HG02943 (cell line): ENCODE measurements at regions not wholly inside any gene's neighbourhood (a gene's known extent, or its start where the extent isn't known, plus 50 kb on each side); places are given as distances from the start of the nearest gene placed in this dataset.
"Not testable (repeated sequence)": the region's sequence is repeated elsewhere in the genome, so short reads cannot be mapped to it uniquely, and the experiment has no call there.

Source experiments
- ATAC-seq: cut with Tn5 transposase; IDR thresholded peaks from one replicate; pipeline ENCODE4 v1.9.1; 2021; ENCODE audit warnings: mild to moderate bottlenecking, low read depth, moderate library complexity; ENCODE audit not compliant: unreplicated experiment

- ATAC-seq, result not testable (repeated sequence)
Observed at GRCh38 chr12:61590864-61591263, 669.3 kb upstream of the USP15 start.

- ATAC-seq, result no peak
Observed at GRCh38 chr12:61610143-61610542, 650.1 kb upstream of the USP15 start.

DNA sequence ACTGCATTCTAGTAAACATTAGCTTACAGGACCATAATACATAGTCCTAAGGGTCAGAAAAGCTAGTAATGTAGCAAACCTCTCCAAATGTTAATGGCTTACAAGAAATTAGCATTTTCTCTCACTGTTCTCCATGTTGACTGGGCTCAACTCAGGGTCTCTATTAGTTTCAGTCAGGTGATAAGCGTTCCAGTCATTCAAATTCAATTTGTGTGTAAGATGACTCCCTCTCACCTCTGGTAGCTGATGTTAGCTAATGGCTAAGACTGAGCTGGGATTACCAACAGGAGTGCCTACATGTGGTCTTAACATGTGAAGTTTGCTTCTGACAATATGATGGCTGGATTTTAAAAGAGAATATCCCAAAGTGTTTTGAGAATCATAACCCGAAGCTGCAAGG lies 630.5 kb upstream of the USP15 start:
- ATAC-seq, result no peak

GRCh38 chr12:61646639-61647038 lies 613.6 kb upstream of the USP15 start:
- ATAC-seq, result no peak

DNA sequence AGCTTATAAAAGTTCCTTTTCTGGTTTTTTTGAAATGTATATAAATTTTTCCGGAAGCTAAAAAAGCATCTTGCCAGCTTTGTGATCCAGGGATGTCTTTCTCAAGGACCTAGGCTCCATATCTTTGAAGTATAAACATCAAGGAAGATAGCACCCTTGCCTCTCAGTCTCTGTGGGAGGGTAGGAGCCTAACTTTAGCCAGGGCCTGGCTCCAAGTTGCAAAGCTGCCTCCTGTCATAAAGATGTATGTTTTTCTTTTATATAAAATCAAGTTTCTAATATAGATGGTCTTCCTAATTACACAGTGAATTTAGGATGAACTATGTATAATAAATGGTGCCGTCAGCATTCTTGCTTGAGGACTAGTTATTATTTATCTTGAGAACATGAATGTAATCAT lies 612.6 kb upstream of the USP15 start:
- ATAC-seq, result no peak

DNA sequence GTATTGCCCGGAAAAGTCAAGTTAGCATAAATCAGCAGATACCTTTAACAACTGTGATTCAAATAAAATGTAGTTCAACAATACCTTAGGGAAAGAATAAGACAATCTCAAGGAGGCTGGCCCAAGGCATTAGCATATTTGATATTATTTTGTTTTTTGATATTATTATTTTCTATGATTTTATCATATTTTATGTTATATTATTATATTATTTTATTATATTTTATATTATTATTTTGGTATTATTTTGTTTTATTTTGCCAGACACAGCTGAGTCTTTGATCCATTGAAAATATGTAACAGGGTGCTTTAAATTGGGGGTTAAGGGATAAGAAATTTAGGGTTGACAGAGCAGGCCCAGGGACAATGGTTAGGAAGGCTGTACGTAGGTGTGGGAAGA lies 607.9 kb upstream of the USP15 start:
- ATAC-seq, result no peak

DNA sequence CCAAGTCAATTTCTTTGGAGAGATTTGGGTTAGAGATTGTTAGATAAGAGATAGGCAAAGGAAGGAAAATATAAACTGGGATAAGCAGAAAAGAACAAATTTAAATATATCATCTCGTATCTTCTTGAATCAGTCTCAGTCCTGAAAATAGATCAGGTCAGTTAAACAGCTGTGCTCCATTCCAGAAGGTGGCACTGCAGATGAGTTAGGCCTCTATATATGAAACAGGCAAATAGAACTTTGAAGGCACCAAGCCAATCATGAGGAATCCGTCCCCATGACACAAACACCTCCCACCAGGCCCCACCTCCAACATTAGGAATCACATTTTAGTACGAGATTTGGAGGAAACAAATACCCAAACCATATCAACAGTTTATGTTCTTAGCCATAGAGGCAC lies 605.5 kb upstream of the USP15 start:
- no peak for ATAC-seq

DNA sequence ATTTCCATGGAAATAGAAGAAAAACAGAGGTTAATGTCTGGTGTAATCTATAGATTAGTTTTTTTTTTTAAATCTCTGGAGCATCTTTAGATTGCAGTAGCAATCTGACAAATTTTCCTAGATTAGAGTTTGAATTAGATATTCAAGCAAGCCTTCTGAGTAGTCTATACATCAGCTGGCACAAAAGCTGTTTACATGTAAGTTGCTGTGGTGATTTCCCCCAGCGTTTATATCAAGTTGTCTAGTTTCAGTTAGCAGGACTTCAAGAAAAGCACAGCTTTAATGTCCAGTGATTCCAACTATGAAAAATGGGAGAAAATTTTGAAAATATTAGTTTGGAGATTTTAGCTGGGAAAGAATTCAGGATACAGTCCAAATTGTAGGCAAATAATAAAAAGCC lies 605.0 kb upstream of the USP15 start:
- ATAC-seq, result no peak

DNA sequence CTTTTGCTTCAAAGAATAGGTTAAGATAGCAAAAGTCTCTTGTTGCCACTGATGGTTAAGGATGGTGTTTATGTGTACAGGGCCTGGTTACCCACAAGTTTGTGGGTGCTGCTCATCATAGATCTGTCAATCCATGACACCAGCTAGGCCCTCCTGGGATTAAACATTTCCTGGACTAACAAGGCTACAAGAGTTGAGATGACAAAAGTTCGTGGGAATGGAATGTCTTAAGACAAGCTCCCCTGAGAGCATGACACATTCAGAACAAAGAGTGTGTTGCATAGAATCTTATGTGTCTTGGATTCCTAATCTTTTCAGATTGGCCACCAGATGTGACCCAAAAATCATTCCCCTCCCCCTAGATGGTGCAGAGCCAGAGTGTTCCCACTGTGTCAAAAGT lies 592.5 kb upstream of the USP15 start:
- ATAC-seq, result no peak

- ATAC-seq, result no peak
Observed at GRCh38 chr12:61676520-61676919, 583.7 kb upstream of the USP15 start.

DNA sequence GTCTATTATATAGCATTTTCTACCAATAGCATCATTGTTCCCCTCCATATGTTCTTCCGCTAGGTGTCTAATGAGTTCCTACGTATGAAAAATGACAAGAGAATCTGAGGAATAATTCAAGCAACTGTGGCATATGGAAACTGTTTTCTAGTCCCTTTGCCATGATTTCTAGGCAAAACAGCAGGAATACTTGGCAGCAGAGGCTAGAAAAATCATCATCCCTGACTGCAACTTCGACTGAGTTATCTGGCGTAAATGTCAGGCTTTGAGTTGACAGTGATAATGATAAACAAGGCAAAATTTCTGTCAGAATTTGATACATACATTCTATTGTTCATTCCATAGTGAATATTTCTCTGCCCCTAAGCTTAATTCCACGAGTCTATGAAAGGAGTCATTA lies 572.8 kb upstream of the USP15 start:
- no peak for ATAC-seq

GRCh38 chr12:61694214-61694613 lies 566.0 kb upstream of the USP15 start:
- ATAC-seq, result no peak

DNA sequence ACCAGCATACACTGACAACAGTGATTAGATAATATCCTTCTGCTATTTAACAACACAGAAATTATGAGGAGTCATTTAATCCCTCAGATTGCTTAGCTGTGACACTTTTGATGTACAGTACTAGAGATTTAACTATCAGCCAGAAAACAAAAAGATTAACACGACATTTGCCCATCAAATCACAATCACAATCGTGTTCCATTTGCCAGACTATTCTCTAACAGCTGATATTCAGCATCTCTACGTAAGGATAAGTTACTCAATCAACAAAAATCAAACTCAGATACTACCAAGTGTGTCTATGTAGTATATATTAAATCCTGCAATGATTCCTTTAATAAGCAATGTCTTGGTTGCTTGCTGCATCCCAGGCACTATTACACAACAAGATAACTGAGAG lies 558.7 kb upstream of the USP15 start:
- ATAC-seq, result no peak

- ATAC-seq, result no peak
Observed at GRCh38 chr12:61706783-61707182, 553.4 kb upstream of the USP15 start.

DNA sequence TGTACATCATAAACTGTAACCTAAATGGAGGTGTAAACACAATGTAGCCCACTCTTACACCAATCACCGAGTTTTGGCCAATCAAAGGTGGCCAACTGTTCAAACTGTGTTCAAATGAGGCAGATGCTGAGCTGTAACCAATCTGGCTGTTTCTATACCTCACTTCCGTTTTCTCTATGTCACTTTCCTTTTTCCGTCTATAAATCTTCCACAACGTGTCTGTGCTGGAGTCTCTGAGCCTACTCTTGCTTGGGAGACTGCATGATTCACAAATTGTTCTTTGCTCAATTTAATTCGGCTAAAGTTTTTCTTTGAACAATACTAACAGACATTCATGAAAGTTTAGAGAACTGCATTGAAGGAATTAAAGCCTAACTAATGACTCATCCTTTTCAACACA lies 547.1 kb upstream of the USP15 start:
- no peak for ATAC-seq

DNA sequence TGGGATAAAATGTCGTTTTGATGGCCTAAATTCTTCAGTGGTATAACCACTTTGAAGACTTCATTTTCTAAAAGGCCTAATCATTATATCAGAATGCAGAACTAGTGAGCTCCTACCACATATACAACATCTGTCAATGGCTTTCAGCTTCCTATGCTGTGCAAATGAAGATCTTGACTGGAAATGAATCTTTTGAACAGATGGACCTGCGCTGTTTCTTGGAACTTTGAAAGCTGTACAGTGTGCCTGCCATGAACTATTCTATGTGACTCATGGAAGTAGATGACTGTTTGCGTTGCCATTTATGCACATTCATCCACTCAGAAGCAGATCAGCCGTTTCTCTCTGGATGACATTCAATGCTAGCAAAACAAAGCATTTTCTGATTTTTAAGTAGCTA lies 542.2 kb upstream of the USP15 start:
- ATAC-seq, result no peak

- ATAC-seq, result no peak
Observed at GRCh38 chr12:61739925-61740324, 520.3 kb upstream of the USP15 start.

GRCh38 chr12:61750604-61751003 lies 509.6 kb upstream of the USP15 start:
- no peak for ATAC-seq

DNA sequence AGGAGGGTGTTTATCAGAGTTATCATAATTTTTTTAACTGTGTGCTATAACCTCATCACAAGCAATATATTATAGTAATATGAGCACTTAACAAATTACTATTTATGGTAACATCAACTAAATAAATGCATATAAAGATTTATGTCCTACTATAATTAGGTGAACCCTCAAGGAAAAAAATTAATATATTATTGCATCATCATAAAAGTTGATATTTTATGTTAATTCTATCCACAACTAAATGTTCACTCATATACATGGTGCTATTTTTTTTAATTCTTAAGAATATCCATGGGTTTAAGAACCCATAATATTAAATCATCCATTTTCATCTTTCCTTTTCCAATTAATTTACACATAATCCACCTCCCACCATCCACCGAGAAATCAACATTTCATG lies 506.0 kb upstream of the USP15 start:
- ATAC-seq, result no peak

DNA sequence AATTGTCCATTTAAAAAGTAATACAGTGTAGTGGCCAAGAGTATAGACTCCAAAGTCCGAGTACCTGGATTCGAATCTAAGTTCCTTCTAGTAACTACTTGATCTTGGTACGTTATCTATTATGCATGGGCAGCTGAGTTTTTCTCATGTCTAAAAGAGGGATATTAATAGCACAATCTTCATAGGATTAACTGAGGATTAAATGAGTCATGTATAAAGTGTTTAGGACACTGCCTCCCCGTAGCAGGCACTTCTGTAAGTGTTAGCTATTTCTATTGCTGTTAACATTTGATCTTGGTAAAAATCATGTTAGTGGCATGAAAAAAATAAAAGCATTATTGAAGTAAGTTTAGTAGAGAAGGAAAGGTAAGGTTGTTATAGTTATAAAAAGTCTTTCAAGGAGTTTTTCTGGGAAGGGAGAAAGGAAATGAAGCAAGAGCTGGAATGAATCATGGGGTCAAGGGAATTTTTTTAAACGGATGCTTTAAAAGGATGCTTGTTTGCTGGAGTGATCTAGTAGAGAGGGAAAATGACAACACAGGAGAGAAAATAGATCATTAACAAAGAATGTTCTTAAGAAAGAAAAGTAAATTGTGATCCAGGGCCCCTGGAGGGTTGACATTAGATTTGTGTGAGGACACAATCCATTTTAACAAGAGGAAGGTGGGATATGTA lies 502.2 kb upstream of the USP15 start:
- no peak for ATAC-seq

- ATAC-seq, result no peak
Observed at GRCh38 chr12:61758661-61759060, 501.5 kb upstream of the USP15 start.

- no peak for ATAC-seq
Observed at GRCh38 chr12:61765926-61766325, 494.3 kb upstream of the USP15 start.

- no peak for ATAC-seq
Observed at GRCh38 chr12:61780435-61780834, 479.8 kb upstream of the USP15 start.
